Stimulated activated CD4-positive, alpha-beta T cell treated with anti-CD3 and anti-CD28 coated beads, Interleukin-4, amount 100 ng/mL, for 48 hours (primary cell): ENCODE measurements at regions not wholly inside any gene's neighbourhood (a gene's known extent, or its start where the extent isn't known, plus 50 kb on each side); places are given as distances from the start of the nearest gene placed in this dataset.
"Not testable (repeated sequence)": the region's sequence is repeated elsewhere in the genome, so short reads cannot be mapped to it uniquely, and the experiment has no call there.

Experiments used
- DNase-seq, 2 donors: peaks; one replicate each; pipeline ENCODE4 v3.0.0-alpha.2; 2020; ENCODE audit warnings: low read depth in 2 of 2

- DNase-seq = no peak
These were observed 114.5 kb downstream of the C9orf152 start for GRCh38 chr9:110093417-110093816.

DNA sequence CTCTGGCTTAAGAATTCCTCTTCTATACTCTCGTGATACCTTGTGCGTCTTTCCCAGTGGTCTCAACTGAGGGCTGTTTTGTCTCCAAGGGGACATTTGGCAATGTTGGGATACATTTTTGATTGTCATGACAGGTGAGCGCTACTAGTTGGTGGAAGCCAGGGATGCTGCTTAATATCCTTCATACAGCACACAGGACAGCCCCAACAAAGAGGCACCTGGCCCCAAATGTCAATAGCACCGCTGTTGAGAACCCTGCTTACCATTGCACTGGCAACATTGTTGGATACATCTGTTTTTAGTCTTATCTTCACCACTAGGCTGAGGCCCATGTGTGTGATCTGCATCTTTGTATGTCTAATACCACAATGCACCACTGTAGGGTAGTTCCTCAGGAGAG is 114.1 kb downstream of the C9orf152 start:
- no peak for DNase-seq

GRCh38 chr9:110095161-110095595 is 112.8 kb downstream of the C9orf152 start:
- DNase-seq = no peak

DNA sequence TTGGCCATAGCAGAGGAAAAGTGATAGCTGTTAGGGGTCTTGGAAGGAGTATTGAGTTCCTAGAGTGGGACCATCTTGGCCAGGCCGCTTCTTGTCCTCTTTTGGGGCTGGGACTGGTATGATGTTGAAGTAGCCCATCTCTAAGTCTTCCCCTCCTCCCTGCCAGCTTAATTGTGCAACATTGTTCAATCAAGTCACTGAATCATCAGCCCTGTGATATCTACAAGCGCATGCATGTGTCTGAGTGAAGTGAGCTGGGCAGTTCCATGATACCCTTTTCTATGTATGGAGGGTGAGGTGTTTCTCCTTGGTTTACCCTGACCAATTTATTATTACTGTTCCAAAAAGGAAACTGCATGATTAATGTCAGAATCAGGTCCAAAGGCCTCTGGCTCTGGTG is 112.2 kb downstream of the C9orf152 start:
- DNase-seq = no peak

- DNase-seq = not testable (repeated sequence)
These were observed 111.3 kb downstream of the C9orf152 start for GRCh38 chr9:110096674-110097073.

GRCh38 chr9:110099236-110100095 is 108.5 kb downstream of the C9orf152 start:
- no peak for DNase-seq

GRCh38 chr9:110101531-110102161 is 106.3 kb downstream of the C9orf152 start:
- DNase-seq = no peak

- no peak for DNase-seq
These were observed 104.7 kb downstream of the C9orf152 start for GRCh38 chr9:110103257-110103656.

GRCh38 chr9:110104261-110104809 is 103.6 kb downstream of the C9orf152 start:
- DNase-seq = no peak

DNA sequence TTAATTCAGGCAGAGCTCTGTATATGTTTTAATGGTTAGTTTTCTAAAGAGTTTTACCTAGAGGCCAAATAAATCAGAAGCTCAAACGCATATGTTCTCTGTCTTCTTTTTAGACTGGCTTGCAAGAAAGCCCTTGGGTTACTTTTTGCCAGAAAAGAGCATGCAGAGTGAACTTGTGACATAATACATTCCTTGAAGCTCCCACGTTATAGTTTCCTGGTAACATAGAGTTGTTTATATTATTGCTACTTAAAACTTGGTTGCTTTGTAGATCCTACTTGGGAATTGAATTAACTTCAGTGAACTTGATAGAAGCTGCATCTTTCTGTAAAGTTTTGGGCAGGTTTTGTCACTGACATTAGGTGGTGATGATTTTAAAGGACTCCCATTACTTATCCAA is 102.9 kb downstream of the C9orf152 start:
- no peak for DNase-seq

DNA sequence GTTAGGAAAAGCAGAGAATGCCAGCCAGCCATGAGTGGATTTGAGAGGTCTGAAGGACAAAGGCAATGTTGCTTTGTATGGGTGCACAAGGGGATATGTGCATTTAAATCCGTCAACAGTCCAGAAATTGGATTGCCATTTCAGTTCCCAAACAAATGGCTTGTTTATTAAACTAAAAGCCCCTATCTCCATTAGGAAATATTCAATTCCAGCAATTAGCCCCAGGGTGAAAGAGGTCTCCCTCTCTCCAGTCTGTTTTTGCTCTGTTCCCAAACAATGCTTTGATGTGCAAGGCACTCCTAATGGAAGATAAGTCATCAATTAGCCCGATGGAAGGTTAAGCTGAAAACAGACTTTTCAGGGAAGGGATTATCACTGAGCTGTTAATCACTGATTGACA is 101.3 kb downstream of the C9orf152 start:
- DNase-seq = no peak

GRCh38 chr9:110109333-110110092 is 98.4 kb downstream of the C9orf152 start:
- no peak for DNase-seq

GRCh38 chr9:110110154-110110553 is 97.8 kb downstream of the C9orf152 start:
- no peak for DNase-seq

GRCh38 chr9:110111868-110112267 is 96.1 kb downstream of the C9orf152 start:
- no peak for DNase-seq

GRCh38 chr9:110112792-110113191 is 95.2 kb downstream of the C9orf152 start:
- DNase-seq = no peak

DNA sequence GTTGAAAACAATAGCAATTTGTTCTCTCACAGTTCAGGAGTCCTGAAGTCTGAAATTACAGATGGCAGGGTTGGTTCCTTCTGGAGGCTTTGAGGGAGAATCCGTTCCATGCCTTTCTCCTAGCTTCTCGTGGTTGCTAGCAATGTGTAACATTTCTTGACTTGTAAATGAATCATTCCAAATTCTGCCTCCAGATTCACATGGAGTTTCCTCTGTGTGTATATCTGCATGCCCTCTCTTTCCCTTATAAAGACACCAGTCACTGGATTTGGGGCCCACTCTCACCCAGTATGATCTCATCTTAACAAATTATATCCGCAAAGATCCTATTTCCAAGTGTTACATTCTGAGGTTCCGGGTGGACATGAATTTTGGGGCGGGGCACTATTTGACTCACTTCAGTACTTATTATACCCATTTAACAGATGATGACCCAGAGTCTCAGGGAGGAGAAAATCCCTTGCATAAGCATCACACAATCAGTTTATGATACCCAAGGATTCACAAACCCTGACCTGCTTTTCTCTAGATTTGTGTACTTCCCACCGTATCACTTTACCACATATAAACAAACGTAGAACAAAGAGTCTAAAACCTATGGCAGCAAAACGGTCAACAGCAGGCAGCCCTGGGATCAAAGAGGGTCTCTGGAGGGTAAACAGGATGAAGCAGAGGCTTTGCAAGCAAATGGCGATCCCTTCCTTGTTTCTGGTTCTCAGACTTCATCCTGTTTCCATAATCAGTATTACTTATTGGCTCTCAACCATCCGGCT is 93.7 kb downstream of the C9orf152 start:
- DNase-seq = no peak

DNA sequence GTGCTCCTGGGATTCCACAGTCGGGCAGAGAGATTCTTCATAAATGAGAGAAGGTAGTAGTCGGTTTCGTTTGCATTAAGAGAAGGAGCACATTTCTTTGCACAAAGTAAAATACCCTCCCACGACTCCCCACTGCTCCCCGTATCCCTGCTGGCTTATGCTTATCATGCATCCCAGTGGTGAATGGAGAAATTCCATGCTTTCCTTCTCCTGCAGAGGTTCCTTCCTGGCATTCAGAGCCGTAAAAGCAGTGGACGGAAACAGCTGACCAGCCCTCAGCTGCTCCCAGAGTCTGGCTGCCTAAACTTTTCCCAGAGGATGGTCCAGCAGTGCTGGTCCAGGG is 93.1 kb downstream of the C9orf152 start:
- DNase-seq = no peak

DNA sequence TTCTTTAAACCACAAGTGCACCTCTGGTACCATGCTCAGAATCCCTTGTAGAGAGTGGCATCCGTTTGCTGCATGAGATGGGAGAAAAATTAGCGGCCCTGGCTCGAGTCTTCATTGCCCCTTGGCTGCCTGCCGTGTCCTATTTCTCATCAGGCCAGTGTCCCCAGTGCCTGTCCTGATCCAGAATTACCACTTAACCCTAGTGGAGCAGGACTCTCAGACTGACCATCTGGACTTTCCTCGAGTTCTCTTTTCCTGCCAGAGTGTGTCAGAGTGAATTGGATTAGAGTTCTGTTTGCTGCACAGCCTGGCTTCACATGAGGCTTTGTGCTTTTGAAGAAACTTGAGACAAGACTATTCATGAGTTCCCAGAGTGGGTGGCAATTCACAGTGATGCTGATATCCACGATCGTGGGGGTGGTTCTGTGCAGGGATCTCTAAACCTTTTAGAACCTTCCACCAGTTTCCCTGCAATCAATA is 92.6 kb downstream of the C9orf152 start:
- DNase-seq = no peak

DNA sequence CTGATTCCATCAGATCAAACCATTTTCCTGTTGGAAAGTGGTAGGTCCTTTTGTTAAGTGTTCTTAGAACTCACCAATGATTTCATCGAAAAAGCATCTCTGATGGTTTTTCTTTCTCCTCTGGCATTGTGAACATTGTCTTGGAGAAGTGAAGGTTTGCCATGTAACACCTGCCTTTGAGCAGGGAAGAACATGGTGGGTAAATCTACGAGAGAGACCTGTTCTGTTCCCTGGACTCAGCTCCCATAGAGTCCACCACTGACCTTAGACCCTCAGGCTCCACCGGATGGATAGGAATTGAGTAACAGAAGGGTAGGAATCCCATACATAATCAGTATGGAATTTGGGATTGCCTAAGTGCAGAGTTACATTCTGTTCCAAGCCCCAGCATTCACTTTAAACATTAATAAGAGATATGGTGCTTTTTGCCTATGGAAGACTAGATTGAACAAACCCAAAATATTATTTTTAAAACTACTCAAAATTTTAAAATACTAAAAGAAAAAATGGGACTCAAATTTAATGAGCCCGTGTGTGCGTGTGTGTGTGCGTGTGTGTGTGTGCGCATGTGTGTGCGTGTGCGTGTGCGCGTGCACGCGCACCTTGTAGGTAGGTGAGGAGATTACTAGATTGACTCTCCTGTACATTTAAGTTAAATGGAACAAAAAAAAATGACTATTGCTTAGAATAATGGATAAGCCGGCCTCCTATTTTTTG is 92.0 kb downstream of the C9orf152 start:
- DNase-seq = no peak

GRCh38 chr9:110116543-110116885 is 91.4 kb downstream of the C9orf152 start:
- DNase-seq = no peak

DNA sequence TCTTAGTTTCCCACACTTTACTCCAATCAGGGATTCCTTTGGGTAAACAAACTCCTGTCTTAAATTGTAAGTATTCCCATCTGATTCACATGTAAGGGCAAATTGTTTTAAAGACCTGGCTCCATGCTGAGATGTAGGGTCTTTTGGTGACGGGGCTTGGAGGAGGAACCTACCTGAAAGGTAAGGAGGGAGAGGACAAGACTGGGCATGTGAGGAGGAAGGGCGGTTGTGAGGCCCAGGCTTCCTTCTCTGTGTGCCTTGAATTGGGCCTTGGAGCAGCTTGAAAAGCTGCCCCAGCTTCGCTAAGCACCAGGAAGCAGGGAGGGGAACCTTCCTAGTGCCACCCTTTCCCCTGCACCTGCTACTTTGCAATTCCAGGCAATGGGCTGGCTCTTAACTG is 86.8 kb downstream of the C9orf152 start:
- no peak for DNase-seq
